HL-60/S4 (cell line): ENCODE measurements at regions not wholly inside any gene's neighbourhood (a gene's known extent, or its start where the extent isn't known, plus 50 kb on each side); places are given as distances from the start of the nearest gene placed in this dataset.
"Not testable (repeated sequence)": the region's sequence is repeated elsewhere in the genome, so short reads cannot be mapped to it uniquely, and the experiment has no call there.

Experiments used
- in situ Hi-C: fragments of 300-500 bp; cut with MboI; formaldehyde crosslinking; loops from 2 replicates; pipeline ENCODE4 v1.14.3; 2022; ENCODE audit warnings: low sequenced_read_pairs

DNA sequence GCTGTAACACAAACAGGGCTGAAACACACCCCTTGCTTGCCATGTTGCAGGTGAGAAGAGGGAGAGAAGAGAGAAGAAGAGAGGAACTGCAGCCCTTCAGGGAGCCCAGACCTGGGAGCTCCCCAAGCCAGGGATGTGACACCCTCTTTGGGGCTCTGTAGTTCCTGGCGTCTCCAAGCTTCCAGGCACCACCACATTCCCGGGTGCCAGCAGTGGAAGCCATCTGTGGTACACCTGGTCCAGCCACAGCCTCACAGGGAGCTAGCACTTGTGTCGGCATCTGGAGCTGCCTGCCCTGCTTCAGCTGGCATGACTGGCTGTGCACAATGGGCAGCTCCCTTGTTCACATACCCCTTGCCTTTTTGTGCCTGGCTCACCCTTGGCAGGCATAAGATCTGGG, 182.1 kb downstream of the DEPDC1B start:
- in situ Hi-C loops: no loop called here

DNA sequence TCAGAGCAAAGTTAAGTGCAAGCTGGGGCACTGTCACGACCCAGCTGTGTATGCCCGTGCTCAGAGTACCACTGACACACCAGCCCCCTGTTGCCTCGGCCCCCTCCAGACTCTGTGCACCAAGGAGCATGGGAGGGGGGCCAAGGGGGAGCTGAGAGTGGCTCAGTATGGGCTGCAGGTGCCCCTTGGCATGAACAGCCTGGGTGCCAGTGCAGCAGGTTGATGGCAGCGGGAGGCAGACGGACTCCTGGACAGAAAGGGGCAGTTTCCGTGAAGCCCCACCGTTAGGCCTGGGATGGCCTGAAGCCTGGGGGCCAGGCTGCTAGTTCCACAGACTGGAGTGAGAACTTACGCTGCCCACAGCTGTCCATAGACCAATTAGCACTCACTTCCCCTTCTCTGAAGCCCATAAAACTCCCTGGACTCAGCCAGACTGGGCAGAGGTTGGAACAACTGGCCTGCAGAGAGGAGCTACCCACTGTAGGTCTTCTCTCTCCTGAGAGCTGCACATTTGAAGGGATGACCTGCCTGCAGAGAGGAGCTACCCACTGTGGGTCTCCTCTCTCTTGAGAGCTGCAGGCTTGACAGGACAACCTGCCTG, 182.8 kb downstream of the DEPDC1B start:
- in situ Hi-C loops: no loop called here

DNA sequence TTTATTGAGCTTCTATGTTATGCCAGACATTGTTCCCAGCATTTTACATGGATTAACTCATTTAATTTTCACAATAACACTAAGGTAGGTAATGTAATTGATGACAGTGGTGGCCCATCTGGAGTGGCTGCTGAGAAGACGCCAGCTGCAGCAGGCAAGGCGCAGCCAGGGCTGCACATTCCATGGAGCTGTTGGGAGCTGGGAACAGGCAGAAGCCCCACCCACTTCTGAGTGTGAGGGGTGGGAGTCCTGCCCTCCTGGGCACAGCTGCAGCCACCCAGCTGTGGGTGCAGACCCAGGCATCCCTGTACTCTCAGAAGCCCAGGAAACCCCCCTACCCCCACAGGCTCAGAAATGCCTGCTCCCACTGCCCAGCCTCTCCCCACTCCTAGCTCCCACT, 183.3 kb downstream of the DEPDC1B start:
- in situ Hi-C loops: no loop called here

DNA sequence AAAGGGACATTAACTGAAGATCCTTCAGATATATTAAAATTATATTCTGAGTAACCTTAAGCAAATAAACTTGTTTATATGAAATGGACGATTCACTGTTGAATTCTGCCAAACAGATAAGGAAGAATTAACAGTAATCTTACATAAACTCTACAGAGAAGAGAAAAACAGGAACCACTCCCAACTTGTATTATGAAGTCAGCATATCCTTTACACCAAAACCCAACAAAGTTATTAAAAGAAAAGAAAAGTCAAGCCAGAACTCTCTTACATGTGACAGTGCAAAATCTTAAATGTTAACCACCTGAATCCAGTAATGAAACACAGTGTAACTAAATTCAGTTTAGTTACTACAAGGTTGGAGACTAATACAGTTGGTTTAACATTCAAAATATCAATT, 185.8 kb downstream of the DEPDC1B start:
- in situ Hi-C loops: no loop called here

DNA sequence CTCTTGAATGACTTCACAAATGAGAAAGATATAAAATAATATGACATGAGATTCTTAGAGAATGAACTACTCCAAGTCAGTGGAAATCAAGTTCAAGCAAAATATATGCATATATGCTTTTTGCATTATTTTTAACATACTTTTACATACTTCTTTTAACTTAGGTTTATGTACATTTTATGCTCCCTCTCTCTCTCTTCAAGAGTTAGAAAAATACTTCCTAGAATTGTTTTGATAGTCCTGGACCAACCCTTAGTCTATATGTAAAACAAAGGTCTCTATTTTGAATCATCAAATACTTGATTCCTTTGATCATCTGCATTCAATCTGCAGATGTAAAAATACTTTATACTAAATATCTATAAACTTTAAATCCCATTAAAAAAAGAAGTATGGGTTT, 187.8 kb downstream of the DEPDC1B start:
- in situ Hi-C loops: no loop called here

DNA sequence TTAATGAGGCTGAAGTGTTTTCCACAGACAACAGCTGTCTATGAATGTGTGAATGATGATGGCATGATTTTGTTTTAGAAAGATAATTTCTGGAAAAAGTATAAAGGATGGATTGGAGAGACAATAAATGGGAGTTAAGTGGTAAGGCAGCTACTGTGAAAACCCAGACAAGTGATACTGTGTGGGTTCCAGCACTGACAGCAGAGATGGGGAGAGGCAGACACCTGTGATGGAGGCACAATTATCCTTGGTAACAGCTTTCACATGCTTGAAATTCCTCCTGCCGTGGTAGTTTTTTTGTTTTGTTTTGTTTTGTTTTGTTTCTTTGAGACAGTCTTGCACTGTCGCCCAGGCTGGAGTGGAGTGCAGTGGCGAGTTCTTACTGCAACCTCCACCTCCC, 189.3 kb downstream of the DEPDC1B start:
- in situ Hi-C loops: no loop called here

DNA sequence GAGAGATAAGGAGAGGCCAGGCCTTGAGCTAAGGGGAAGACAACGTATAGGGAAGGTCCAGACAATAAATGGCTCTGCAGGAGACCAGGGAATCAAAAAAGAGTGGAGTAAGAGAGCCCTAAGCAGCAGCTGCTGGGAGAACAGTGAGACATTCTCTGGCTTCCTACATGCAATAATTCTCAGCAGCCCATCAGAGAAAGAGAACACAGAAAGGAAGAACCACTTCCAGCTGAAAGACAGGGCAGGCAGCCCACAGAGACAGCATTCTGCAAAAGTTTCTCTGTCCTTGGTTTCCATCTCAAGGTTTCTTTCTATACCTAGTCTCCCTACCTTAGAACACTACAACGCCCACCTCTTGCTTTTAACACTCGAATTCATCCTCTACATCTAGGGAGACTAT, 189.9 kb downstream of the DEPDC1B start:
- in situ Hi-C loops: no loop called here

DNA sequence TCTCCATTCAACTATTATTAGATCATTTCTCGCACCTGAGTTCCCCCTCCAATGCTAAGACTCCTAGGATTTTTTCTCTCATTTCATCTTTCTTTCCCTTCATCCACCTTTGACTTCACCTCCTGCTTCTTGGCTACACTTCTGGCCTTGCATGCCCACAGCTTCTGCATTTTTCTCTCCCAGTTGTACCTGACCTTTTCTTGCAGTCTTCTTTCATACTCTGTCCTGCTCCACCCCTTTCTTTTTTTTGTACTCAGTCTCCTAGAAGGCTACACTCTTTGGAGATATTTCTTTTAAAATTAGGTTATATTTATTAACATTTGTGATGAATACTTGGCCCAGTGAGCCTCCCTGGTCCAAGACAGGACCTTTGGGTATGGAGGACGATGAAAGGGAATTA, 190.4 kb downstream of the DEPDC1B start:
- in situ Hi-C loops: no loop called here

DNA sequence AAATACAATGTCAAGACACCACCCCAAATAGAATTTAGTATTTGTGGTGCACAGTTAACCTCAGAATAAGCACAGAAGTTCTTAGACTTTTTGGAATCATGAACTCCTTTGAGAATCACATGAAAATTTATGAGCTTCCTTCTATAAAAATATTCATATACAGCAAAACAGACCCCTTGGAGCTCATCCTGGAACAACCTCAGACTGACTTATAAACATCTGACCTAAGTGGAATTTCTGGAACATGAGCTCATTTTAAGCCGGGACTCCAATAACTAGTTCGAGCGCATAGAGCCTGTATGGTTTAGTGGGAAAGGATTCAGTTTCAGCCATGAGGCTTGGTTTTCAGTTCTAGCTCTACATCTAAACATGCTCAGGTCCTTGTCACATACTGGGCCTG, 192.3 kb downstream of the DEPDC1B start:
- in situ Hi-C loops: no loop called here

DNA sequence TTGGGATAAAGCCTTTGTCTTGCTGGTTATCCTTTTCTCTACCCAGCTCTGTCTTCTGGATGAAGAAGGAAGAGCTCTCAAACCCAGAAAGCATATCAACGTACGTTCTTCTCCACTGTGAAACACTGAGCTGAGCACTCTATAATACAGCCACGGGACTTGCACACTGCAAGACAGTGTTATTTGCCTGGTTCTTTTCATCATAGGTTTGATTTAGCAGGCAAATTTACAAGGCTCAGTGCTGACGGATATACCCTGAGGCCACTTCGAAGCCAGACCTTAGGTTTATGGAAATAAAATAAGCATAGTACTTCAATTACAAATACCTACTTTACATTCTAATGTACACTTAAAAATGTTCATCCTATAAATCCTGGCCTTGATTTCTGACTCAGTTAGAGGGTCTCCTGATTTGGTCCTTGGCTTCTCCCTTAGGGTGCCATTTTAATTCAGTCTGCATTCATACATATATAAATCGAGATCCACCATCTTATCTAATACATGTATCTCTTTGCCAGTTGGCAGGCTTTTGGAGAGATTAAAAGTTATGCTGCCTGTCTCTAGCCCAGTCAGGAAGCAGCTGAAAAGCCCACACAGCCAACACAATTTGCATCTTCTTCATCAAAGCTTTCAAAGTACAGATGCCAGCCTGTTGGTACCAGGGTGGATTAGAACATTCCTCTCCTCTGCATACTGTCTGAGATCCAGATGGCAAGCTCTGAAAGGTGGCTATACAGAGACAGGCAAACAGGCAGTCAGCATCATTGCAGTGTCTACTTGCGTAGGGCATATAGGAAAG, 194.4 kb downstream of the DEPDC1B start:
- in situ Hi-C loops: no loop called here

DNA sequence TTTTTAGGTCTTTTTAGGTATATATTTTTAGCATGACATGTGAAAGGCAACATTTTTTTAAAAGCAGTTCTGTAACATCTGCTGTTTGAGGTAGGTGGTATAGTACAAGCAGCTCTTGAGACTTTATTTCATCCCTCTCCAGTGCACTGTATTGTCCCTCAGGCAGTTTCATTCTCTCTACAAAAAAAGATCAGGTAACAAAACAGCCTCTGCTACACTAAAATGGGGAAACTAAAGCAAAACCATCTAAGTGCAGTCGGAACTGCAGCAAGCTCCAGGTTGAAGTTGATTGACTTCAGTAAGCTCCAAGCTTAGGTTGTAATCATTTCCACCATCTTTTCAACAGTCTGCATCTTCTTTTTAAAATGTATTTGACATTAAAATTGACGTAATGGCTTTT, 195.6 kb downstream of the DEPDC1B start:
- in situ Hi-C loops: no loop called here

DNA sequence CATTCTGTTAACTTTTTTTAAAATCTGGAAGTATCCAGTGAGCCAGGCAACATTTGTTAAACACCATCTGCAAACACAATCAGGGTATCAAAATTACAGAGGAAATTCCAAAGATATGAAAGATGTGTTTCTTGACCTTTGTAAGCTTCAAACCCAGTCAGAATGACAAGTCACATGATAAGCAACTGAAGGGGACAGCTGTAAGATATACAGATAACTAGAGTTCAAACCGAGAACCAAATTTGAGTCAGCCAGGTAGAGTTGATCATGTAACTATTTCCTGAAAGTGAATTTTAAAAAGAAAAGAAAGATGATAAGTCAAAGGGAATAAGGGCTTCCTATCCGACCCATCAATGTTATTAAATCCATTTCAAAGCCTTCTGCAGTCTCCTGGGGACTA, 196.2 kb downstream of the DEPDC1B start:
- in situ Hi-C loops: no loop called here

DNA sequence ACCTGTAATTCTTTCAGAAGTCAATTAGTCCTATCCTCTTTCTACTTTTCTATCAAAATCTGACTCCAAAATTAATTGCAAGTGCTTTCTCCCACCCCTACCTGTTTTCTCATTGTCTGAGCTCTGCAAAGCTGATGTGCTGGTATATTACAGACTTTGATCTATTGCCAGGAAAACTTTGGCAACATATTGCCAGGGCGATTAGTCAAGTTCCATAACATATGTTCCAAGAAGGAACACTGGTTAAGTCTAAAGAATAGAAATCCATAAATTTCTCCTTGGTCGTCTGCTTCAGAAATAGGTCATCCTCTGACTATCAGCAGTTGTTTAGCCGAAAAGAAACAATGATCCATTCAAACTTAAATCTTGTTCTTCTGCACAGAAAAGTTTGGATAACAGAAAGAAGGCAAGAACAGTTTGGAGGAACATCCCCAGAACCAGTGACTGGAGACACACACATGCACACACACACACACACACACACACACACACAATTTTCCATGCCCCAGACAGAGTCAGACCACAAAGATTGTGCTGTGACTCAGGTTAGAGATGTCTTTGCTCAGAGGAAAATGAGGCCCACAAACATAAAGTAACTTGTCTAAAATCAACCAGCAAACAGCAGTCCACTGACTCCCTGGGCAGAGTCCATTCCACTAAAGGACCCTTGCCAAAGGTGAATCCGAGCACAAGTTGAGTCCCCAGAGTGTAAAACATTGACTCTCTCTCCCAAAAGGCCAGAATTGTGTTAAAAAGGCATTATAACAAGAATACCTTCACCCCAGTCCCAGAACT, 202.1 kb downstream of the DEPDC1B start:
- in situ Hi-C loops: no loop called here

DNA sequence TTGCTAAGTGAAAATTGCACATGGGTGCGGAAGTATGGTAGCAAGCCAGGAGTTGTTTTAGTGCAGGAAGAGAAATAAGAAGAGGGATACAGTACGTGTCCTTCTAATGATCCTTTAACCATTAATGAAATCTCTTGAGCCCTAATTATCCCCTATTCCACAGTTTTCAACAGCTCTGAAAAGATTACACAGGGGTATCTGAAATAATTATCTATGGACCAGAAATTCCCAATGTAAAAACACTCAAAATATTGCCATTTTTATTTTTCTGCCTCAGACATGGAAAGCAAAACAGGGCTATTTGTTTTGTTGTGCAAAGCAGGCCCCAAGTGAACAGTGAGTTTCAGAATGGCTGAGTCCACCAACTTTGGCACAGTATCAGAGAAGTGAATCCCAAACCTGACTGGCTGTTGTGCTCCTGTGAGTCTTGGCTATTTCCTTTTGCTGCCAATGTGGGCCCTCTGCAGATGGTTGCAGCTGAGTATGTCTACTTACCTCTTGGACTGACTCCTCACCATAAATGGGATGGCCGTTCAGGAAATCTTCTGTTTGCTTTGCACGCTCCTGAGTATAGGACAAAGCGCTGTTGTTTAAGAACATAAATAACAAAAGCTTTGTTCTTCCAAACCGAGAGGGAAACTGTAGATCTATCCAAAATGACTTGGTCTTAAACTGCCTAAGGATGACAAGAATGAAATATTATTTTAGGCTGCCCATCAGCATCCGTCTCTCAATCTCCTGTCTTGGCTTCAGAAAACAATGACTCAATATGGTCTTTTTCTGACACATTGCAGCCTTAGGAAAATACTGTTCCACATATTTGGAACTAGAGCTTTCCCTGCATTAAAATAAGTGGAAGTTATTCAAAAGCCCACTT, 204.1 kb downstream of the DEPDC1B start:
- in situ Hi-C loops: no loop called here

DNA sequence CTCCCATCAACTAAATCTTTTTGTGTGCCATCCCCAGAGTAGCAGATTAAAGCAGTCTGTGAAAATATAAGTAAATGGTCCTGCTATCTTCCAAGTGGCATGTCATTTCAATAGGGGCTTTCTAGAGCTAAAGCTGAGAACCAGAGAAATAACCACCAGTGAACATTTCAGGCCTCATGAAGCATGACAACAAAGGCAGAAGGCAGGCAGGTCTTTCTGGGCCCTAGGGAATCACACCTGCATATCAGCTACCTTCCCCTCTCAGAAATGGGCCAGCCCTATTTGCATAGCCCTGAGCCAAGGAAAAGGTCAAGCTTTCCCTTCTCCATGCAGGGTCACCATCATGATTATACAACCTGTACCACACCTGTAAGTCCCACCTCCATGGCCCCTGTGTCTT, 205.3 kb downstream of the DEPDC1B start:
- in situ Hi-C loops: no loop called here

DNA sequence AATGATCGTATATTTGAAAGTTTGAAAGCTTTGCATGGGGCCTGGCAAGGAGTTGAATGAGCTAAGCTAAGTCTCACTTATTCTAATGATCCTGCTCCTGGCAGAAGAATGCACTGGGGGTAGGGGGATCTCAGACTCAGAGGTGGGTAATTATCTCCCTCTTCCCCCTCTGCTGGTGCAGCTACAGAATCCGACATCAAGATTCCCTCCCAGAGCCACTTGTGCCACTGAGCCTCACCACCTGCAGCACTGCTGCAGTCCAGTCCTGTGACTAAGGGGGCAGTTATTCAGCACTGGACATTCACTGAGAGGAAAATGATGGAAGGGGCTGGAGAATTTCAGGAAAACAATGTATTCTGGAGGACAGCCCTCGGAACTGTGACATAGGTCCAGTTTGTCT, 205.8 kb downstream of the DEPDC1B start:
- in situ Hi-C loops: no loop called here

DNA sequence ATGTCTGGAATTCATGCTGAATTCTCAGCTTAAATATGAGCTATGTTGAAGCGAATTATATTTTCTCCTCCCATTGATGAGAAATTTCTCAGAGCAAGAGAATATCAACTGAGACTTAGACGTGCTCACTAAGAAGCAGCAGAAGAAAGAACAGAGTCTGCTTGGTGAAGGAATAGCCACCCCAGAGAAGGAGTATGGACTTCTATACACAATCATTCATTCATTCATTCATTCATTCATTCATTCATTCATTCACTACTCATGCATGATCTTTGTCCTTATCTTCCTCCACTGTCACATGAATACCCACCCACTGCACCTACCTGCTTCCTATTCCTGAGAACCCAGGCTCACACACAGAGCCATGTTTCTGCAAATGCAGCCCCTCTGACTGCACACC, 206.6 kb downstream of the DEPDC1B start:
- in situ Hi-C loops: no loop called here

DNA sequence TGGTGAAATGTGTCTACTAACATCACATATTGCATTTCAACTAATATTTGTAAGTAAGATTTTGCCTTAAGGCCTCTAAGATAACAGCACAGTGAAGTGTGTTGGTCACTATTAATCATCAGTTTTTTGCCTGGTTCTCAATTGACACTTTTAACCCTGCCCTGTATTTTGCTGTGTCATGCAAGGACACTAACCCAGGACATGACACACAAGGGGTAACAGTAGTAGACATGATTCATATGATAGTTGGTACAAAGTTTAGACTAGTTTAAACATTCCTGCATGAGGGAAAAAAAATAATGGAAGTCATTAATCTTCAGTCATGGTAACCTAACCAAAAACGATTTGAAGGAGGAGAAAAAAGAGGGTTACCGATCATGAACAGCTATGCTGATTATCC, 207.0 kb downstream of the DEPDC1B start:
- in situ Hi-C loops: no loop called here

DNA sequence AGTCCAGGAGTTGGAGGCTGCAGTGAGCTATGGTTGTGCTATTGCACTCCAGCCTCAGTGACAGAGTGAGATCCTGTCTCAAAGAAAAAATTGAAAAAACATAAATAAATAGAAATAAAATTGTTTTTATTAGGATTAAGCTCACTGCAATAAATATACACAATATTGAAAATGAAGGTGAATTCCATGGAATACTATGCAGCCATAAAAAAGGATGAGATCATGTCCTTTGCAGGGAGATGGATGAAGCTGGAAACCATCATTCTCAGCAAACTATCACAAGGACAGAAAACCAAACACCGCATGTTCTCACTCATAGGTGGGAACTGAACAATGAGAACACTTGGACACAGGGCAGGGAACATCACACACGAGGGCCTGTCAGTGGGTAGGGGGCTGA, 207.6 kb downstream of the DEPDC1B start:
- in situ Hi-C loops: not testable (repeated sequence)

DNA sequence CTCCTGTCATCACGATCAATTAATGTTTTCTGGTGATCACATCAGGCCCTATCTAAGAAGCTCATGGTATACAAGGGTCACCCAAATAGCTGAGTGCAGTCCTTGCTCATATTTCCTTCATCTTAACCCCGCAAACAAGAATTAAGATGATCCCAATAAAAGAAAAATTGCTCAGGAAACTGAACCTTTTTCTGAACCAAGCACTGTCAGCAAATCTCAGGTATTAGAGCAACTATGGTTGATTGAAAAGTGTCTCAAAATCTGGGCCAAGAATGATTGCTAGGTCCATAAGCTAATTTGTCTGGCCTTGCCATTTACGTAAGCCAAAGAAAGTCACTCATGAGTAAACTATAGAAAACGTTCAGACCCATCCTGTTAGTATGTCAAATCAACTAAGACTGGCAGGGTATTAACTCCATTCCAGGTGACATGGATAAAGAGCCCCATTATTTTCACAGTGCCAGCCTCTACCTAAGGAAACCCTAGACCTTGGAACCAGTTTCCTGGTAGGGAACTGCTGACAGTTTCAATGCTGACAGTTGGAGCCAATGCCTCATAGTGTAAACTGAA, 209.3 kb downstream of the DEPDC1B start:
- in situ Hi-C loops: no loop called here

DNA sequence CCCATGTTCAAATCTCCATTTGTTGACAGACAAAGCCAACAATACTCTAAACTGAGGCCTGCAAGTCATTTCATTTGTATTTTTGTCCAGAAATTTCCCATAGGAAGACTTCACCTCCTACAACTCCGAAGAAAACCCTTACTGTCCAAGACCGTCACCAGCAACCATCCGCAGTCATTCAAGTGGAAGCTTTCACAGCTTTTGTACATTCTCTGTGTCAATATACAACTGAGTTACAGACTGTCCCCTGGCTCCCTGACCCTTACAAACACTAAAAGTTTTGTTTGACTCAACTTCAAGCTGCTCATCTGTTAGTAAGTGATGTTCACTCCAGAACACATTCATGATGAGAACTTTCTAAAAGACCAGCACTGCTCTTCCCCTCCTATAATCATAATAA, 210.1 kb downstream of the DEPDC1B start:
- in situ Hi-C loops: no loop called here
